ENCODE measurements at regions not wholly inside any gene's neighbourhood (a gene's known extent, or its start where the extent isn't known, plus 50 kb on each side); places are given as distances from the start of the nearest gene placed in this dataset.

- no peaks in the 10 kb centered on the region for H3K4me1 ChIP-seq (ENCODE audit: control insufficient read depth in 2 of 2, insufficient read depth in 2 of 2, low read length in 2 of 2)
- H3K27me3 Mint-ChIP-seq: peaks cover 7% of the 10 kb centered on the region
- no peaks in the 10 kb centered on the region for H3K36me3 ChIP-seq (replicated peaks in 1 of 2; ENCODE audit: control extremely low read depth in 1 of 2, control insufficient read depth in 1 of 2, extremely low read depth in 1 of 2, insufficient read depth in 2 of 2, low read length in 1 of 2)
- TF ChIP-seq CTCF (IDR thresholded peaks at IDR 0.05): no peak
- TF ChIP-seq EZH2 (IDR thresholded peaks at IDR 0.05; ENCODE audit: borderline replicate concordance, insufficient read depth, low read depth, low read length, poor library complexity, severe bottlenecking): no peak
- ChIA-PET CTCF (no interaction called here), POLR2A (no interaction called here)
- no peak overlapping the region for H3K9ac ChIP-seq (ENCODE audit: low read length)
- no peak overlapping the region for H2AFZ ChIP-seq (ENCODE audit: insufficient read depth, low read depth, low read length, poor library complexity, severe bottlenecking)
- WGBS (ENCODE audit: insufficient coverage): 78% methylated on average over 1 of the region's 4 CpGs
- no peak overlapping the region for H3K4me3 ChIP-seq (ENCODE audit: control extremely low read depth in 1 of 5, extremely low read depth in 1 of 5, insufficient read depth in 1 of 5, low read depth in 2 of 5, low read length in 4 of 5)
- no peak overlapping the region for H3K4me2 ChIP-seq (replicated peaks; ENCODE audit: low read depth, low read length, poor library complexity, severe bottlenecking)
- no peak overlapping the region for H3K4me3 Mint-ChIP-seq
- no peak overlapping the region for H3K27ac ChIP-seq (ENCODE audit: low read length in 2 of 2)
- intact Hi-C loops (cut with micrococcal nuclease): no loop called here
- no peaks in the 10 kb centered on the region for H3K9me3 ChIP-seq (ENCODE audit: control extremely low read depth in 1 of 3, control insufficient read depth in 2 of 3, insufficient read depth in 1 of 3, low read length in 2 of 3)
- H4K20me1 ChIP-seq (ENCODE audit: control insufficient read depth, insufficient read depth, low read length, poor library complexity, severe bottlenecking): no peaks in the 10 kb centered on the region
- H3K4me1 Mint-ChIP-seq: no peaks in the 10 kb centered on the region
- no peaks in the 10 kb centered on the region for H3K9me3 Mint-ChIP-seq (ENCODE audit: insufficient read depth)
- peaks cover 0 to 4% (median 1%) of the 10 kb centered on the region in 4 experiments for H3K27me3 ChIP-seq (replicated peaks in 1 of 4; ENCODE audit: control extremely low read depth in 1 of 4, control insufficient read depth in 3 of 4, insufficient read depth in 4 of 4, low read length in 3 of 4)
- no peaks in the 10 kb centered on the region for H3K79me2 ChIP-seq (ENCODE audit: control insufficient read depth, insufficient read depth, low read length)
- no peak for DNase-seq
- ATAC-seq (ENCODE audit: low read depth): no peak
- no peak overlapping the region for H3K27ac Mint-ChIP-seq
Observed at GRCh38 chr14:58789736-58790135, 152.0 kb downstream of the DACT1 start.

- Histone ChIP-seq H3K27ac (ENCODE audit: low read length in 2 of 2) (no peak overlapping the region), H3K9me3 (ENCODE audit: control extremely low read depth in 1 of 3, control insufficient read depth in 2 of 3, insufficient read depth in 1 of 3, low read length in 2 of 3) (no peaks in the 10 kb centered on the region), H3K9ac (ENCODE audit: low read length) (no peak overlapping the region), H3K4me3 (ENCODE audit: control extremely low read depth in 1 of 5, extremely low read depth in 1 of 5, insufficient read depth in 1 of 5, low read depth in 2 of 5, low read length in 4 of 5) (no peak overlapping the region), H3K4me1 (ENCODE audit: control insufficient read depth in 2 of 2, insufficient read depth in 2 of 2, low read length in 2 of 2) (no peaks in the 10 kb centered on the region), H3K36me3 (replicated peaks in 1 of 2; ENCODE audit: control extremely low read depth in 1 of 2, control insufficient read depth in 1 of 2, extremely low read depth in 1 of 2, insufficient read depth in 2 of 2, low read length in 1 of 2) (no peaks in the 10 kb centered on the region), H3K27me3 (replicated peaks in 1 of 4; ENCODE audit: control extremely low read depth in 1 of 4, control insufficient read depth in 3 of 4, insufficient read depth in 4 of 4, low read length in 3 of 4) (peaks cover 0 to 4% (median 1%) of the 10 kb centered on the region in 4 experiments), H4K20me1 (ENCODE audit: control insufficient read depth, insufficient read depth, low read length, poor library complexity, severe bottlenecking) (no peaks in the 10 kb centered on the region), H3K79me2 (ENCODE audit: control insufficient read depth, insufficient read depth, low read length) (no peaks in the 10 kb centered on the region), H3K4me2 (replicated peaks; ENCODE audit: low read depth, low read length, poor library complexity, severe bottlenecking) (no peak overlapping the region), H2AFZ (ENCODE audit: insufficient read depth, low read depth, low read length, poor library complexity, severe bottlenecking) (no peak overlapping the region)
- ChIA-PET CTCF (no interaction called here), POLR2A (no interaction called here)
- H3K4me3 Mint-ChIP-seq: no peak overlapping the region
- intact Hi-C loops (cut with micrococcal nuclease): no loop called here
- H3K27ac Mint-ChIP-seq: no peak overlapping the region
- H3K4me1 Mint-ChIP-seq: peaks cover 3% of the 10 kb centered on the region
- no CpG with 5 or more reads among the region's 3 CpGs for WGBS (ENCODE audit: insufficient coverage)
- DNase-seq: no peak
- H3K9me3 Mint-ChIP-seq (ENCODE audit: insufficient read depth): no peaks in the 10 kb centered on the region
- H3K27me3 Mint-ChIP-seq: peaks cover 7% of the 10 kb centered on the region
- TF ChIP-seq EZH2 (IDR thresholded peaks at IDR 0.05; ENCODE audit: borderline replicate concordance, insufficient read depth, low read depth, low read length, poor library complexity, severe bottlenecking) (no peak), CTCF (IDR thresholded peaks at IDR 0.05) (no peak)
- ATAC-seq (ENCODE audit: low read depth): no peak
Observed at GRCh38 chr14:58792416-58792815, 154.7 kb downstream of the DACT1 start.

All from B cell (primary cell).